GM18502 (cell line): ENCODE measurements at regions not wholly inside any gene's neighbourhood (a gene's known extent, or its start where the extent isn't known, plus 50 kb on each side); places are given as distances from the start of the nearest gene placed in this dataset.
"Not testable (repeated sequence)": the region's sequence is repeated elsewhere in the genome, so short reads cannot be mapped to it uniquely, and the experiment has no call there.

Experiments
- ATAC-seq: cut with Tn5 transposase; IDR thresholded peaks from one replicate; pipeline ENCODE4 v1.9.1; 2021; ENCODE audit warnings: mild to moderate bottlenecking; ENCODE audit not compliant: unreplicated experiment, poor library complexity

GRCh38 chr4:170868170-170868569 lies 778.4 kb upstream of the AADAT start:
- ATAC-seq: no peak

GRCh38 chr4:170854097-170854496 lies 764.3 kb upstream of the AADAT start:
- no peak for ATAC-seq

GRCh38 chr4:170853422-170854021 lies 763.8 kb upstream of the AADAT start:
- peak; percentile 92 for ATAC-seq

GRCh38 chr4:170849969-170850368 lies 760.2 kb upstream of the AADAT start:
- peak; percentile 81 for ATAC-seq

GRCh38 chr4:170827562-170828274 lies 738.0 kb upstream of the AADAT start:
- no peak for ATAC-seq

- ATAC-seq: no peak
Measured at GRCh38 chr4:170818786-170819185, 729.0 kb upstream of the AADAT start.

- ATAC-seq: no peak
Measured at GRCh38 chr4:170805352-170805751, 715.6 kb upstream of the AADAT start.

- no peak for ATAC-seq
Measured at GRCh38 chr4:170804930-170805329, 715.2 kb upstream of the AADAT start.

GRCh38 chr4:170803492-170803891 lies 713.7 kb upstream of the AADAT start:
- ATAC-seq: no peak

GRCh38 chr4:170801771-170802170 lies 712.0 kb upstream of the AADAT start:
- no peak for ATAC-seq

- ATAC-seq: no peak
Measured at GRCh38 chr4:170794525-170794924, 704.8 kb upstream of the AADAT start.

GRCh38 chr4:170788540-170789051 lies 698.8 kb upstream of the AADAT start:
- not testable (repeated sequence) for ATAC-seq

- ATAC-seq: no peak
Measured at GRCh38 chr4:170777663-170778062, 687.9 kb upstream of the AADAT start.

GRCh38 chr4:170776983-170777382 lies 687.2 kb upstream of the AADAT start:
- ATAC-seq: no peak

GRCh38 chr4:170775851-170776250 lies 686.1 kb upstream of the AADAT start:
- ATAC-seq: no peak

- no peak for ATAC-seq
Measured at GRCh38 chr4:170773709-170774273, 684.0 kb upstream of the AADAT start.

GRCh38 chr4:170772429-170772828 lies 682.7 kb upstream of the AADAT start:
- ATAC-seq: no peak

GRCh38 chr4:170770664-170771063 lies 680.9 kb upstream of the AADAT start:
- no peak for ATAC-seq

GRCh38 chr4:170769862-170770261 lies 680.1 kb upstream of the AADAT start:
- ATAC-seq: no peak

GRCh38 chr4:170758988-170759387 lies 669.2 kb upstream of the AADAT start:
- peak; percentile 81 for ATAC-seq

GRCh38 chr4:170750519-170750918 lies 660.8 kb upstream of the AADAT start:
- ATAC-seq: no peak

- no peak for ATAC-seq
Measured at GRCh38 chr4:170748975-170749374, 659.2 kb upstream of the AADAT start.
